MCF 10A (cell line): ENCODE measurements at regions not wholly inside any gene's neighbourhood (a gene's known extent, or its start where the extent isn't known, plus 50 kb on each side); places are given as distances from the start of the nearest gene placed in this dataset.

ENCODE experiments used
- BruUV-seq: library from RNA; stranded (reverse); fragments of 400-500 nt; replicated peaks from 2 replicates; lab custom pipeline; 2021; lab: Mats Ljungman, UMichigan
- CTCF ChIA-PET: fragments of 300-600 bp; sonication (Branson Sonifier 250); formaldehyde crosslinking; extraction: SDS; loops from one replicate; lab custom pipeline; 2021; ENCODE audit warnings: antibody characterized with exemption, inconsistent platforms; lab: Yijun Ruan, JAX
- POLR2A ChIA-PET: fragments of 300-600, 350-650 bp; sonication (Branson Sonifier 250); formaldehyde crosslinking; extraction: SDS; loops from one replicate; lab custom pipeline; 2020; ENCODE audit warnings: antibody characterized with exemption, inconsistent platforms; lab: Yijun Ruan, JAX
- DNase-seq: peaks from one replicate; pipeline ENCODE4 v3.0.0-alpha.2; 2018; ENCODE audit not compliant: unreplicated experiment
- H3K27ac Mint-ChIP-seq: one replicate; pipeline ENCODE4 v1.8.0; 2022; ENCODE audit warnings: mild to moderate bottlenecking, low read depth, mixed read lengths; ENCODE audit not compliant: unreplicated experiment
- H3K27me3 Mint-ChIP-seq: one replicate; pipeline ENCODE4 v1.8.0; 2022; ENCODE audit warnings: mixed read lengths; ENCODE audit not compliant: insufficient read depth, unreplicated experiment
- H3K36me3 Mint-ChIP-seq: one replicate; pipeline ENCODE4 v1.8.0; 2022; ENCODE audit warnings: mild to moderate bottlenecking, moderate library complexity, mixed read lengths; ENCODE audit not compliant: insufficient read depth, unreplicated experiment
- H3K4me1 Mint-ChIP-seq: one replicate; pipeline ENCODE4 v1.8.0; 2022; ENCODE audit warnings: mixed read lengths; ENCODE audit not compliant: insufficient read depth, unreplicated experiment
- H3K4me3 Mint-ChIP-seq: one replicate; pipeline ENCODE4 v1.8.0; 2022; ENCODE audit warnings: mild to moderate bottlenecking, moderate library complexity, mixed read lengths; ENCODE audit not compliant: unreplicated experiment
- H3K9me3 Mint-ChIP-seq: one replicate; pipeline ENCODE4 v1.8.0; 2022; ENCODE audit warnings: mixed read lengths; ENCODE audit not compliant: unreplicated experiment
- CTCF ChIP-seq: fragments of 200-600 bp; IDR thresholded peaks from one replicate; pipeline ENCODE4 v1.8.0; 2022; ENCODE audit warnings: antibody characterized with exemption, mild to moderate bottlenecking; ENCODE audit not compliant: unreplicated experiment
- intact Hi-C: fragments of 100-400 bp; cut with micrococcal nuclease; formaldehyde crosslinking; loops from 2 replicates; pipeline ENCODE4 v1.14.1; 2022

GRCh38 chr1:98130408-98130807, 209.6 kb upstream of the DPYD start:
- Mint-ChIP-seq H3K4me3 (no peak overlapping the region), H3K27me3 (no peaks in the 10 kb centered on the region), H3K36me3 (no peaks in the 10 kb centered on the region), H3K4me1 (no peaks in the 10 kb centered on the region), H3K27ac (no peak overlapping the region), H3K9me3 (no peaks in the 10 kb centered on the region)
- CTCF ChIA-PET, result interaction anchor here (0.7 kb wide), 1 partner anchor 338 kb away, joined by 3 read pairs; no protein-coding TSS in a partner anchor
- no peak for DNase-seq
- POLR2A ChIA-PET, result no interaction called here
- intact Hi-C loops, result no loop called here
- BruUV-seq, result no TSS peak
- no peak for TF ChIP-seq CTCF

DNA sequence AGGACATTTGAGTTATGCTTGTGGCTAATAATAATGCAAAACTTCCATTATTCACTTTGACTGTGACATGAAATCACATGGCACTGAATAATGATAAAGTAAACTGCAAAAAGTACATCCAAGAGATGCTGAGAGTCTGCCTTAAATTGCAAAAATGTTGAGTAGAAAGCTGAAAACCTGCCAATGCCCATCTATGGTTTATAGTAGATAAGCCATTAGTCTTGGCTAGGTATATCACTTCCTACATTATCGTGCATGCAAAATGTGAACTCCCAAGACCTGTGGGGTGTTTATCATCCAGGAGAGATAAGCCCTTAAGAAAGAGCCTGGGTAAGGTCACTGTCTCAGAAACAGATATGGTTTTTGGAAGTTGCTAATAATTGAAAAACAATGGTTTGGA, 208.7 kb upstream of the DPYD start:
- H3K27ac Mint-ChIP-seq, result no peak overlapping the region
- no peaks in the 10 kb centered on the region for H3K4me1 Mint-ChIP-seq
- CTCF ChIA-PET, result interaction anchor here (0.7 kb wide), 1 partner anchor 339 kb away, joined by 3 read pairs; no protein-coding TSS in a partner anchor
- intact Hi-C loops, result no loop called here
- no TSS peak for BruUV-seq
- no peak overlapping the region for H3K4me3 Mint-ChIP-seq
- TF ChIP-seq CTCF, result no peak
- DNase-seq, result no peak
- no peaks in the 10 kb centered on the region for H3K36me3 Mint-ChIP-seq
- no peaks in the 10 kb centered on the region for H3K9me3 Mint-ChIP-seq
- POLR2A ChIA-PET, result interaction anchor here (0.6 kb wide), 2 partner anchors 8 to 339 kb away, joined by 3 to 6 read pairs; no protein-coding TSS in a partner anchor
- H3K27me3 Mint-ChIP-seq, result no peaks in the 10 kb centered on the region

DNA sequence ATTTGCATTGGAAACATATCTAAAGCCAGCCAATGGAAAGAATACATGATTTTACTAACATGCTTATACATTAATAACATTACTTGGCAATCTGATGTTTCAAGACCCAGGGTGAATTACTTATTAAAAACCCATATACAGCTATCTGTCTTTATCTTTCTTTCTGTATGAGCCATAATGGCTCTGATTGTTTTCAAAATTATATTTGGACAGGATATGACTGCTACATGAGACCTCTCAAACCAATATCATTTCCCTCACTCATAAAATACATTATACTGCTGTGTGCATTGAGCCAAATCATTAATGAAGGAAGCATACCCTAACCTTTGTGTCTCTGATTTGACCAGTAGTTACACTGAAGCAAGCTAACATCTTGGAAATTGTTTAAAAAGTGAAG, 205.9 kb upstream of the DPYD start:
- H3K9me3 Mint-ChIP-seq, result peaks cover 8% of the 10 kb centered on the region
- BruUV-seq, result no TSS peak
- intact Hi-C loops, result no loop called here
- ChIA-PET POLR2A (interaction anchor here (1.4 kb wide), 1 partner anchor 10 kb away, joined by 3 read pairs; no protein-coding TSS in a partner anchor), CTCF (no interaction called here)
- no peaks in the 10 kb centered on the region for H3K4me1 Mint-ChIP-seq
- H3K36me3 Mint-ChIP-seq, result no peaks in the 10 kb centered on the region
- no peaks in the 10 kb centered on the region for H3K27me3 Mint-ChIP-seq
- no peak overlapping the region for H3K27ac Mint-ChIP-seq
- DNase-seq, result no peak
- no peak overlapping the region for H3K4me3 Mint-ChIP-seq
- no peak for TF ChIP-seq CTCF

- intact Hi-C loops, result no loop called here
- no peak overlapping the region for H3K27ac Mint-ChIP-seq
- ChIA-PET CTCF (no interaction called here), POLR2A (interaction anchor here (0.7 to 1.8 kb wide), 2 partner anchors 8 to 14 kb away, joined by 3 to 6 read pairs; no protein-coding TSS in a partner anchor)
- H3K36me3 Mint-ChIP-seq, result no peaks in the 10 kb centered on the region
- no peak for DNase-seq
- H3K4me3 Mint-ChIP-seq, result no peak overlapping the region
- no TSS peak for BruUV-seq
- no peaks in the 10 kb centered on the region for H3K4me1 Mint-ChIP-seq
- H3K27me3 Mint-ChIP-seq, result no peaks in the 10 kb centered on the region
- TF ChIP-seq CTCF, result no peak
- H3K9me3 Mint-ChIP-seq, result peaks cover 8% of the 10 kb centered on the region
Observed at GRCh38 chr1:98121646-98122045, 200.8 kb upstream of the DPYD start.
